ENCODE measurements at regions not wholly inside any gene's neighbourhood (a gene's known extent, or its start where the extent isn't known, plus 50 kb on each side); places are given as distances from the start of the nearest gene placed in this dataset.

GRCh38 chr10:3411044-3411443 lies 238.5 kb upstream of the PITRM1 start:
- DNase-seq (ENCODE audit: low read depth, low spot score): no peak
- no peak for TF ChIP-seq CTCF (IDR thresholded peaks at IDR 0.05; ENCODE audit: insufficient read depth, low read length, missing control alignments)
- ChIA-PET POLR2A (no interaction called here), CTCF (no interaction called here)
- no peak overlapping the region for H3K4me3 ChIP-seq (ENCODE audit: low read depth, low read length)

- DNase-seq (ENCODE audit: low read depth, low spot score): no peak
- ChIA-PET CTCF (no interaction called here), POLR2A (no interaction called here)
Measured at GRCh38 chr10:3409928-3410327, 237.3 kb upstream of the PITRM1 start.

GRCh38 chr10:3408603-3409365 lies 236.2 kb upstream of the PITRM1 start:
- TF ChIP-seq CTCF (IDR thresholded peaks at IDR 0.05; ENCODE audit: insufficient read depth, low read length, missing control alignments): no peak
- H3K4me3 ChIP-seq (ENCODE audit: low read depth, low read length): no peak overlapping the region
- ChIA-PET POLR2A (interaction anchor here (0.7 kb wide), 1 partner anchor 366 kb away, joined by 3 read pairs; no protein-coding TSS in a partner anchor), CTCF (no interaction called here)
- DNase-seq (ENCODE audit: low read depth, low spot score): no peak

More at GRCh38 chr10:3409928-3410327, 237.3 kb upstream of the PITRM1 start:
- TF ChIP-seq CTCF (IDR thresholded peaks at IDR 0.05; ENCODE audit: insufficient read depth, low read length, missing control alignments): no peak
- no peak overlapping the region for H3K4me3 ChIP-seq (ENCODE audit: low read depth, low read length)

GRCh38 chr10:3407208-3407607 lies 234.6 kb upstream of the PITRM1 start:
- ChIA-PET POLR2A (no interaction called here), CTCF (interaction anchor here (1.0 kb wide), 1 partner anchor 10 kb away, joined by 3 read pairs; no protein-coding TSS in a partner anchor)
- DNase-seq (ENCODE audit: low read depth, low spot score): no peak
- no peak overlapping the region for H3K4me3 ChIP-seq (ENCODE audit: low read depth, low read length)
- no peak for TF ChIP-seq CTCF (IDR thresholded peaks at IDR 0.05; ENCODE audit: insufficient read depth, low read length, missing control alignments)

GRCh38 chr10:3406556-3406955 lies 234.0 kb upstream of the PITRM1 start:
- CTCF ChIA-PET: interaction anchor here (1.0 kb wide), 1 partner anchor 10 kb away, joined by 3 read pairs; no protein-coding TSS in a partner anchor
- TF ChIP-seq CTCF (IDR thresholded peaks at IDR 0.05; ENCODE audit: insufficient read depth, low read length, missing control alignments): no peak
- no peak for DNase-seq (ENCODE audit: low read depth, low spot score)
- H3K4me3 ChIP-seq (ENCODE audit: low read depth, low read length): no peak overlapping the region
- POLR2A ChIA-PET: no interaction called here

DNA sequence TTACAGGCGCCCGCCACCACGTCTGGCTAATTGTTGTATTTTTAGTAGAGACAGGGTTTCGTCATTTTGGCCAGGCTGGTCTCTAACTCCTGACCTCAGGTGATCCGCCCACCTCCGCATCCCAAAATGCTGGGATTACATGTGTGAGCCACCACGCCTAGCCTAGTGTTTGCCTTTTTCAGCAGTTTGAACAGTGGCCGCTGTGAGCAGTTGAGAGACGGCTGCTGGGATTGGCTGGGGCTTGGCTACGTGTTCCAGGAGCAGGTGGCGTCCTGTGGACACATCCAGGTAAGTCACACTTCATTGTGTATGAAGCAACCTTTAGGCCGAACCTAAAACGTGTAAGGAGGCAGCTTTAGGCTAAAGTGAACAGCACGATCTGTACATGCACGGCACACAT lies 231.8 kb upstream of the PITRM1 start:
- ChIA-PET POLR2A (no interaction called here), CTCF (no interaction called here)
- H3K4me3 ChIP-seq (ENCODE audit: low read depth, low read length): no peak overlapping the region
- no peak for DNase-seq (ENCODE audit: low read depth, low spot score)
- no peak for TF ChIP-seq CTCF (IDR thresholded peaks at IDR 0.05; ENCODE audit: insufficient read depth, low read length, missing control alignments)

Data from AG04449 (cell line).